ENCODE measurements at regions not wholly inside any gene's neighbourhood (a gene's known extent, or its start where the extent isn't known, plus 50 kb on each side); places are given as distances from the start of the nearest gene placed in this dataset.

- TF ChIP-seq, protein P1, sequence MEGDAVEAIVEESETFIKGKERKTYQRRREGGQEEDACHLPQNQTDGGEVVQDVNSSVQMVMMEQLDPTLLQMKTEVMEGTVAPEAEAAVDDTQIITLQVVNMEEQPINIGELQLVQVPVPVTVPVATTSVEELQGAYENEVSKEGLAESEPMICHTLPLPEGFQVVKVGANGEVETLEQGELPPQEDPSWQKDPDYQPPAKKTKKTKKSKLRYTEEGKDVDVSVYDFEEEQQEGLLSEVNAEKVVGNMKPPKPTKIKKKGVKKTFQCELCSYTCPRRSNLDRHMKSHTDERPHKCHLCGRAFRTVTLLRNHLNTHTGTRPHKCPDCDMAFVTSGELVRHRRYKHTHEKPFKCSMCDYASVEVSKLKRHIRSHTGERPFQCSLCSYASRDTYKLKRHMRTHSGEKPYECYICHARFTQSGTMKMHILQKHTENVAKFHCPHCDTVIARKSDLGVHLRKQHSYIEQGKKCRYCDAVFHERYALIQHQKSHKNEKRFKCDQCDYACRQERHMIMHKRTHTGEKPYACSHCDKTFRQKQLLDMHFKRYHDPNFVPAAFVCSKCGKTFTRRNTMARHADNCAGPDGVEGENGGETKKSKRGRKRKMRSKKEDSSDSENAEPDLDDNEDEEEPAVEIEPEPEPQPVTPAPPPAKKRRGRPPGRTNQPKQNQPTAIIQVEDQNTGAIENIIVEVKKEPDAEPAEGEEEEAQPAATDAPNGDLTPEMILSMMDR (IDR thresholded peaks at IDR 0.05) = no peak
- TF ChIP-seq POLR2AphosphoS5 (IDR thresholded peaks at IDR 0.05) (peak in 2 of 3 donors; percentile 8 to 31), POLR2A (IDR thresholded peaks at IDR 0.05) (no peak), EP300 (IDR thresholded peaks at IDR 0.05) (no peak)
Observed at GRCh38 chr13:78060966-78061365, 142.3 kb upstream of the EDNRB start.
